IMR-90 (cell line): ENCODE measurements at regions not wholly inside any gene's neighbourhood (a gene's known extent, or its start where the extent isn't known, plus 50 kb on each side); places are given as distances from the start of the nearest gene placed in this dataset.
A peak's percentile ranks its signal among the peaks of the same experiment; 100 is the strongest.

ENCODE experiments used
- ATAC-seq: fragments of 200-7000 bp; cut with Tn5 transposase; 2 replicates; pipeline ENCODE4 v1.9.1; 2020; ENCODE audit warnings: low read depth, mild to moderate bottlenecking, moderate library complexity
- BruUV-seq: library from RNA; stranded (reverse); fragments of 400-500 nt; replicated peaks from 2 replicates; lab custom pipeline; 2021; lab: Mats Ljungman, UMichigan
- CTCF ChIA-PET: fragments of 300-600 bp; formaldehyde crosslinking; extraction: SDS; loops from one replicate; lab custom pipeline; 2021; ENCODE audit warnings: antibody characterized with exemption; lab: Yijun Ruan, JAX
- POLR2A ChIA-PET: fragments of 300-600 bp; sonication (Branson Sonifier 250); formaldehyde crosslinking; loops from one replicate; lab custom pipeline; 2022; ENCODE audit warnings: antibody characterized with exemption; ENCODE audit not compliant: unreplicated experiment; lab: Charles Lee
- DNase-seq: peaks from one replicate; pipeline ENCODE4 v3.0.0; 2013
- H2AFZ ChIP-seq: replicated peaks from 2 replicates; pipeline ENCODE3; 2013; ENCODE audit warnings: low read length, mild to moderate bottlenecking; ENCODE audit not compliant: poor library complexity
- H2AK5ac ChIP-seq: 2 replicates; pipeline ENCODE4 v1.6.1; 2013; ENCODE audit warnings: low read depth, low read length, inconsistent platforms
- H2AK9ac ChIP-seq: replicated peaks from 2 replicates; pipeline ENCODE3; 2013; ENCODE audit warnings: mild to moderate bottlenecking, low read depth, low read length, moderate library complexity; ENCODE audit not compliant: poor library complexity
- H2BK120ac ChIP-seq: 2 replicates; pipeline ENCODE4 v1.6.1; 2013; ENCODE audit warnings: low read depth, low read length, inconsistent platforms
- H2BK15ac ChIP-seq: 3 replicates; pipeline ENCODE4 v1.6.1; 2013; ENCODE audit warnings: low read depth, low read length, inconsistent platforms
- H2BK20ac ChIP-seq: 2 replicates; pipeline ENCODE4 v1.6.1; 2013; ENCODE audit warnings: low read depth, mild to moderate bottlenecking, inconsistent platforms, low read length, moderate library complexity
- H2BK5ac ChIP-seq: 2 replicates; pipeline ENCODE4 v1.6.1; 2013; ENCODE audit warnings: mild to moderate bottlenecking, low read depth, low read length, inconsistent platforms; ENCODE audit not compliant: poor library complexity, severe bottlenecking
- H3K14ac ChIP-seq: replicated peaks from 2 replicates; pipeline ENCODE4 v1.6.1; 2013; ENCODE audit warnings: low read depth, low read length, inconsistent platforms
- H3K18ac ChIP-seq: 2 replicates; pipeline ENCODE4 v1.6.1; 2013; ENCODE audit warnings: low read depth, low read length, control low read depth
- H3K23ac ChIP-seq: 2 replicates; pipeline ENCODE4 v1.6.1; 2013; ENCODE audit warnings: low read depth, low read length, inconsistent platforms
- H3K27ac ChIP-seq: 2 replicates; pipeline ENCODE4 v1.5.1; 2013; ENCODE audit warnings: mild to moderate bottlenecking, control low read depth, low read length; ENCODE audit not compliant: insufficient read depth
- H3K27me3 ChIP-seq: 2 replicates; pipeline ENCODE4 v1.6.1; 2013; ENCODE audit warnings: low read length; ENCODE audit not compliant: control insufficient read depth, insufficient read depth
- H3K36me3 ChIP-seq: 2 replicates; pipeline ENCODE4 v1.6.1; 2013; ENCODE audit warnings: low read length, mixed read lengths; ENCODE audit not compliant: control insufficient read depth, insufficient read depth
- H3K4ac ChIP-seq: 2 replicates; pipeline ENCODE4 v1.6.1; 2013; ENCODE audit warnings: low read depth, low read length, inconsistent platforms
- H3K4me1 ChIP-seq: 2 replicates; pipeline ENCODE4 v1.6.1; 2013; ENCODE audit warnings: low read length, mixed read lengths; ENCODE audit not compliant: control insufficient read depth, insufficient read depth
- H3K4me2 ChIP-seq: 2 replicates; pipeline ENCODE4 v1.6.1; 2013; ENCODE audit warnings: low read depth, mild to moderate bottlenecking, control low read depth, low read length, moderate library complexity
- H3K4me3 ChIP-seq: 2 replicates; pipeline ENCODE4 v1.5.1; 2013; ENCODE audit warnings: low read depth, mild to moderate bottlenecking, control low read depth, low read length, moderate library complexity; ENCODE audit not compliant: insufficient read depth
- H3K56ac ChIP-seq: 2 replicates; pipeline ENCODE4 v1.6.1; 2013; ENCODE audit warnings: low read length, inconsistent platforms; ENCODE audit not compliant: insufficient read depth; ENCODE audit errors: extremely low read depth
- H3K79me1 ChIP-seq, 2 experiments: 2 replicates each; pipeline ENCODE4 v1.6.1; 2013; ENCODE audit warnings: low read length in 2 of 2, inconsistent platforms in 1 of 2, low read depth in 1 of 2
- H3K9ac ChIP-seq: 2 replicates; pipeline ENCODE4 v1.6.1; 2013; ENCODE audit warnings: low read depth, low read length, control low read depth
- H3K9me1 ChIP-seq: 2 replicates; pipeline ENCODE4 v1.6.1; 2013; ENCODE audit warnings: low read length, inconsistent platforms; ENCODE audit not compliant: insufficient read depth
- H3K9me3 ChIP-seq: 2 replicates; pipeline ENCODE4 v1.6.1; 2013; ENCODE audit warnings: low read length; ENCODE audit not compliant: control insufficient read depth, insufficient read depth
- H4K20me1 ChIP-seq: 2 replicates; pipeline ENCODE4 v1.6.1; 2013; ENCODE audit warnings: low read length, inconsistent platforms; ENCODE audit not compliant: insufficient read depth
- H4K5ac ChIP-seq: 2 replicates; pipeline ENCODE4 v1.6.1; 2013; ENCODE audit warnings: mild to moderate bottlenecking, low read depth, low read length, control low read depth
- H4K8ac ChIP-seq, 2 experiments: 2 replicates each; pipeline ENCODE4 v1.6.1; 2013; ENCODE audit warnings: low read depth in 2 of 2, low read length in 2 of 2, control low read depth in 1 of 2, inconsistent platforms in 1 of 2
- H4K91ac ChIP-seq: 2 replicates; pipeline ENCODE4 v1.6.1; 2013; ENCODE audit warnings: low read depth, low read length, inconsistent platforms; ENCODE audit not compliant: insufficient read depth
- CHD1 ChIP-seq: IDR thresholded peaks from 2 replicates; pipeline ENCODE4 v1.6.1; 2012; ENCODE audit warnings: low read depth, low read length, improper control_type of control experiment
- MXI1 ChIP-seq: IDR thresholded peaks from 2 replicates; pipeline ENCODE4 v1.6.1; 2012; ENCODE audit warnings: low read depth, mild to moderate bottlenecking, low read length, moderate library complexity, borderline replicate concordance
- POLR2A ChIP-seq: IDR thresholded peaks from 2 replicates; pipeline ENCODE4 v1.6.1; 2012; ENCODE audit warnings: mild to moderate bottlenecking, low read depth, low read length
- RAD21 ChIP-seq: IDR thresholded peaks from 2 replicates; pipeline ENCODE4 v1.6.1; 2012; ENCODE audit warnings: low read length, improper control_type of control experiment
- RCOR1 ChIP-seq: IDR thresholded peaks from 2 replicates; pipeline ENCODE4 v1.6.1; 2012; ENCODE audit warnings: mild to moderate bottlenecking, low read length, improper control_type of control experiment; ENCODE audit not compliant: insufficient replicate concordance
- RFX5 ChIP-seq: IDR thresholded peaks from 2 replicates; pipeline ENCODE4 v1.8.0; 2012; ENCODE audit warnings: low read depth, mild to moderate bottlenecking, low read length, moderate library complexity
- SMC3 ChIP-seq: fragments of 150-350 bp; IDR thresholded peaks from 2 replicates; pipeline ENCODE4 v1.6.1; 2016; ENCODE audit warnings: low read depth, mild to moderate bottlenecking, antibody characterized with exemption, low read length, moderate library complexity
- WGBS, 2 experiments: methylation state at CpG; one replicate each; pipeline versions ENCODE4 v1.1.5 to v1.1.7; 2013; ENCODE audit warnings: missing lambda C conversion rate in 2 of 2; ENCODE audit not compliant: insufficient read length in 1 of 2; ENCODE audit errors: extremely low coverage in 2 of 2; 5-methylcytosine and 5-hydroxymethylcytosine counted together
- dilution Hi-C: fragments of 300-500 bp; cut with HindIII; formaldehyde crosslinking; loops from one replicate; pipeline ENCODE4 v1.14.3; 2018; ENCODE audit warnings: low sequenced_read_pairs; ENCODE audit not compliant: unreplicated experiment
- in situ Hi-C: fragments of 300-500 bp; cut with MboI; formaldehyde crosslinking; loops from 3 replicates; pipeline ENCODE4 v1.14.3; 2019; ENCODE audit warnings: low sequenced_read_pairs, inconsistent platforms, mixed read lengths
- intact Hi-C: fragments of 100-400 bp; cut with micrococcal nuclease; formaldehyde crosslinking; loops from 2 replicates; pipeline ENCODE4 v1.10.0; 2022
- TF ChIP-seq, protein P1 (sequence below): conservative IDR thresholded peaks from 2 replicates; pipeline ENCODE4 v1.5.1; 2012; ENCODE audit warnings: mild to moderate bottlenecking, low read depth, low read length, improper control_type of control experiment
- TF ChIP-seq, protein P2 (sequence below): fragments of 150-350 bp; IDR thresholded peaks from 2 replicates; pipeline ENCODE4 v1.6.1; 2016; ENCODE audit warnings: low read depth, mild to moderate bottlenecking, low read length, moderate library complexity, borderline replicate concordance

DNA sequence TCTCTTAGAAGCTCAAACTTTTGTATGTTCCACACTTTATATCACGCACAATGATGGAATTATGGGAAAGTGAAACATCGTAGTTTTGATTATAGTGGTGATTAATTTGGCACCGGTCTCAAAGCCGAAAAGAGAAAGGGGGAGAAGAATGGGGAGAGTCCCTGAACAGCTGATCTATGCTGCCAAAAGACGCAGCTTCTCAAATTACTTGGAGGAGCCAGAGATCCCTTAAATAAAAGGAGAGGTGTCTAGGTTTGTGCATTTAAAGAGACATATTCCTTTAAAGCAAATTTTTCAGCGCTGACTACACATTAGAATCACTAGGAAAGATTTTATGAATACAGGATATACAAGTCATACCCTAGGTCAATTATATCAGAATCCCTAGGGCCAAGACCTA lies 599.6 kb upstream of the ADAMTS5 start:
- ATAC-seq: no peak
- no peak for TF ChIP-seq RAD21
- TF ChIP-seq RCOR1: no peak
- TF ChIP-seq MXI1: no peak
- no peak for TF ChIP-seq RFX5
- TF ChIP-seq CHD1: no peak
- TF ChIP-seq POLR2A: no peak
- TF ChIP-seq, protein P1, sequence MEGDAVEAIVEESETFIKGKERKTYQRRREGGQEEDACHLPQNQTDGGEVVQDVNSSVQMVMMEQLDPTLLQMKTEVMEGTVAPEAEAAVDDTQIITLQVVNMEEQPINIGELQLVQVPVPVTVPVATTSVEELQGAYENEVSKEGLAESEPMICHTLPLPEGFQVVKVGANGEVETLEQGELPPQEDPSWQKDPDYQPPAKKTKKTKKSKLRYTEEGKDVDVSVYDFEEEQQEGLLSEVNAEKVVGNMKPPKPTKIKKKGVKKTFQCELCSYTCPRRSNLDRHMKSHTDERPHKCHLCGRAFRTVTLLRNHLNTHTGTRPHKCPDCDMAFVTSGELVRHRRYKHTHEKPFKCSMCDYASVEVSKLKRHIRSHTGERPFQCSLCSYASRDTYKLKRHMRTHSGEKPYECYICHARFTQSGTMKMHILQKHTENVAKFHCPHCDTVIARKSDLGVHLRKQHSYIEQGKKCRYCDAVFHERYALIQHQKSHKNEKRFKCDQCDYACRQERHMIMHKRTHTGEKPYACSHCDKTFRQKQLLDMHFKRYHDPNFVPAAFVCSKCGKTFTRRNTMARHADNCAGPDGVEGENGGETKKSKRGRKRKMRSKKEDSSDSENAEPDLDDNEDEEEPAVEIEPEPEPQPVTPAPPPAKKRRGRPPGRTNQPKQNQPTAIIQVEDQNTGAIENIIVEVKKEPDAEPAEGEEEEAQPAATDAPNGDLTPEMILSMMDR: no peak
- no peak for TF ChIP-seq SMC3
- TF ChIP-seq, protein P2, sequence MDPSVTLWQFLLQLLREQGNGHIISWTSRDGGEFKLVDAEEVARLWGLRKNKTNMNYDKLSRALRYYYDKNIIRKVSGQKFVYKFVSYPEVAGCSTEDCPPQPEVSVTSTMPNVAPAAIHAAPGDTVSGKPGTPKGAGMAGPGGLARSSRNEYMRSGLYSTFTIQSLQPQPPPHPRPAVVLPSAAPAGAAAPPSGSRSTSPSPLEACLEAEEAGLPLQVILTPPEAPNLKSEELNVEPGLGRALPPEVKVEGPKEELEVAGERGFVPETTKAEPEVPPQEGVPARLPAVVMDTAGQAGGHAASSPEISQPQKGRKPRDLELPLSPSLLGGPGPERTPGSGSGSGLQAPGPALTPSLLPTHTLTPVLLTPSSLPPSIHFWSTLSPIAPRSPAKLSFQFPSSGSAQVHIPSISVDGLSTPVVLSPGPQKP: no peak
- intact Hi-C loops: loop anchor here (5.0 to 10.0 kb wide), 3 partner anchors 352 to 771 kb away; no protein-coding TSS in a partner anchor

More for the DNA sequence above, 599.6 kb upstream of the ADAMTS5 start:
- dilution Hi-C loops: no loop called here
- Histone ChIP-seq H2BK5ac (peak overlapping the region; percentile 45), H3K9me1 (peaks cover 10% of the 10 kb centered on the region), H3K14ac (peak overlapping the region; percentile 12; the same call in 1 of the 2 replicates), H2BK20ac (peak overlapping the region; percentile 80; the same call in 1 of the 2 replicates), H3K4ac (peak overlapping the region; percentile 64; the same call in 1 of the 2 replicates), H3K18ac (peak overlapping the region; percentile 83; the same call in 1 of the 2 replicates), H3K9ac (no peak overlapping the region), H3K36me3 (no peaks in the 10 kb centered on the region), H4K8ac (peak overlapping the region; percentile 1 to 18; a peak in 3 of 4 replicates), H2AFZ (no peak overlapping the region), H2AK9ac (no peak overlapping the region), H2BK15ac (peak overlapping the region; percentile 87; the same call in 1 of the 3 replicates), H3K4me2 (no peak overlapping the region), H4K20me1 (no peaks in the 10 kb centered on the region), H3K27ac (no peak overlapping the region), H2BK120ac (peak overlapping the region; percentile 85), H3K27me3 (no peaks in the 10 kb centered on the region), H4K5ac (peak overlapping the region; percentile 27; the same call in 1 of the 2 replicates), H3K79me1 (no peaks in the 10 kb centered on the region), H3K4me1 (peaks cover 19% of the 10 kb centered on the region), H3K23ac (no peak overlapping the region), H3K56ac (no peak overlapping the region), H2AK5ac (no peak overlapping the region; the same call in 1 of the 2 replicates), H4K91ac (peak overlapping the region; percentile 70), H3K4me3 (no peak overlapping the region), H3K9me3 (no peaks in the 10 kb centered on the region)
- BruUV-seq: no TSS peak
- 70% methylated on average over 2 of the region's 6 CpGs; no CpG with 5 or more reads in 1 of the 2 experiments for WGBS, 2 experiments
- POLR2A ChIA-PET: no interaction called here
- CTCF ChIA-PET: interaction anchor here (0.6 kb wide), 1 partner anchor 43 kb away, joined by 3 read pairs; no protein-coding TSS in a partner anchor
- in situ Hi-C loops: loop anchor here (25.0 kb wide), 2 partner anchors 771 to 1171 kb away; no protein-coding TSS in a partner anchor
- no peak for DNase-seq
